ENCODE measurements at regions not wholly inside any gene's neighbourhood (a gene's known extent, or its start where the extent isn't known, plus 50 kb on each side); places are given as distances from the start of the nearest gene placed in this dataset.
"Not testable (repeated sequence)": the region's sequence is repeated elsewhere in the genome, so short reads cannot be mapped to it uniquely, and the experiment has no call there.

DNA sequence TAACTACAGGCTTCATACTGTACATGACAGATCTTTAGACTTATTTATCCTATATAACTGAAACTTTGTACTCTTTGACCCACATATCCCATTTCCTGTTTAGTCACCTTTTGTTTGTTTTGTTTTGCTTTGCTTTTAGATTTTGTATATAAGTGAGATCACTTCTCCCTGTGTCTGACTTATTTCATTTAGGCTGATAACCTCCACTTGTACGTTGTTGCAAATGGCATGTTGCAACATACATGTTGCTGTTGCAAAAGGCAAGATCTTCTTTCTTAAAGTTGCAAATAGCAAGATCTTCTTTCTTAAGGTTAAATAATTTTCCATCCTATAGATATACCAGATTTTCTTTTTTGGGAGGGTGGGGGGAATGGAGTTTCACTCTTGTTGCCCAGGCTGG, 341.5 kb downstream of the OTUD1 start:
- Histone ChIP-seq H3K4me3 (no peak overlapping the region), H3K36me3 (no peaks in the 10 kb centered on the region), H3K9me3 (no peaks in the 10 kb centered on the region), H3K27ac (no peak overlapping the region), H4K20me1 (no peaks in the 10 kb centered on the region), H3K9ac (no peak overlapping the region), H3K4me2 (no peak overlapping the region), H3K4me1 (no peaks in the 10 kb centered on the region), H3K27me3 (no peaks in the 10 kb centered on the region)
- no peak for TF ChIP-seq Cebpa-rat (IDR thresholded peaks at IDR 0.05)

DNA sequence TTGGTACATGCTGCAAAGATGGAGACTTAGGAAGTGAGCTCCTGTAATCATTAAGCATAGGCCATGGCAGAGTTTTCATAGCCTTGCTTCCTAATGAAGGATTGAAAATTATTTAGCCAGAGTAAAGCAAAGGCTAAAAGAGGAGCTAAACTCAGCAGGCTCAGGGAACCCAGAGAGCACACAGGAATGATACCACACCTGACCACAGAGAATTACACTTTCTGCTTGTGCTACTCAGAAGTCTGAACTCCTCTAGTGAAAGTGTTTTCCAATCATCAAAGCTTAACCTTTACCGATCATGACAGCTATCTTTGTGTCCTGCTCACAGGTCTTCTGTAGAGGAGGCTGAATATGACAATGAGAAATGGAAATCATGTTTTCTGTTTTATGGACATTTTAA, 347.7 kb downstream of the OTUD1 start:
- no peaks in the 10 kb centered on the region for H3K27me3 ChIP-seq
- H3K27ac ChIP-seq = no peak overlapping the region
- H3K4me1 ChIP-seq = no peaks in the 10 kb centered on the region
- H3K4me2 ChIP-seq = no peak overlapping the region
- no peak overlapping the region for H3K4me3 ChIP-seq
- H3K9ac ChIP-seq = no peak overlapping the region
- TF ChIP-seq Cebpa-rat (IDR thresholded peaks at IDR 0.05) = no peak
- no peaks in the 10 kb centered on the region for H4K20me1 ChIP-seq
- H3K36me3 ChIP-seq = no peaks in the 10 kb centered on the region
- no peaks in the 10 kb centered on the region for H3K9me3 ChIP-seq

DNA sequence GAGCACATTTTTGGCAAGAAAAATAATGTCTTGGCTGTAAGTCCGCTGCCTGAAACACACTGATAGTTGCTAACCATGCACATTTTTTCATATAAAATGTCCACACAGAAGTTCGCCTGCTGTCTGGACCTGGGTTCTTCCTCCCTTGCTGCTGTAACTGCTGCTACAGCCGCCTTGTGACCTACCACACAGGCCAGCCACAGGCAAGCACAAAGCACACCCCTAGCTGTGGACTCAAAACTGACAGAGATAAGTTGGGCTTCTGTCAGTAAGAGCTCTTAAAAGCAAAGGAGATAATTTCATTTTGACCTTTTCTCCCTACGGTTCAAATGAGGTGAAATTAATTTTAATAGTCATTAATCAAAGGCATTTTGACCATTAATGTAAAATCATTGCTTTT, 354.7 kb downstream of the OTUD1 start:
- H3K27ac ChIP-seq = no peak overlapping the region
- no peaks in the 10 kb centered on the region for H3K27me3 ChIP-seq
- peaks cover 12% of the 10 kb centered on the region for H3K9me3 ChIP-seq
- H3K9ac ChIP-seq = no peak overlapping the region
- H4K20me1 ChIP-seq = no peaks in the 10 kb centered on the region
- no peak overlapping the region for H3K4me2 ChIP-seq
- H3K36me3 ChIP-seq = no peaks in the 10 kb centered on the region
- TF ChIP-seq Cebpa-rat (IDR thresholded peaks at IDR 0.05) = no peak
- H3K4me1 ChIP-seq = no peaks in the 10 kb centered on the region
- no peak overlapping the region for H3K4me3 ChIP-seq

DNA sequence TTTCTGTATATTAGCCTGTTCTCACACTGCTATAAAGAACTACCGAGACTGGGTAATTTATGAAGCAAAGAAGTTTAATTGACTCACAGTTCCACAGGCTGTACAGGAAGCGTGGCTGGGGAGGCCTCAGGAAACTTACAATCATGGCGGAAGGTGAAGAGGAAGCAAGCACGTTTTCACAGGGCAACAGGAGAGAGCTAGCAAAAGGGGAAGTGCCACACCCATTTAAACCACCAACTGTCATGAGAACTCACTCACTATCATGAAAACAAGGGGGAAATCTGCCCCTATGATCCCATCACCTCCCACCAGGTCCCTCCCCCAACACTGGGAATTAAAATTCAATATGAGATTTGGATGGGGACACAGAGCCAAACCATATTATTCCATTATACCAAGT, 358.6 kb downstream of the OTUD1 start:
- Histone ChIP-seq H3K4me2 (peak overlapping the region; percentile 15; the same call in 1 of the 2 replicates), H3K9me3 (peaks cover 12% of the 10 kb centered on the region), H3K27ac (0 out of 2 replicates have a peak overlapping the region, but pooled peaks have one; percentile 14)
- not testable (repeated sequence) for H3K9ac ChIP-seq, H3K4me3 ChIP-seq, H3K4me1 ChIP-seq, H4K20me1 ChIP-seq, H3K27me3 ChIP-seq, H3K36me3 ChIP-seq

DNA sequence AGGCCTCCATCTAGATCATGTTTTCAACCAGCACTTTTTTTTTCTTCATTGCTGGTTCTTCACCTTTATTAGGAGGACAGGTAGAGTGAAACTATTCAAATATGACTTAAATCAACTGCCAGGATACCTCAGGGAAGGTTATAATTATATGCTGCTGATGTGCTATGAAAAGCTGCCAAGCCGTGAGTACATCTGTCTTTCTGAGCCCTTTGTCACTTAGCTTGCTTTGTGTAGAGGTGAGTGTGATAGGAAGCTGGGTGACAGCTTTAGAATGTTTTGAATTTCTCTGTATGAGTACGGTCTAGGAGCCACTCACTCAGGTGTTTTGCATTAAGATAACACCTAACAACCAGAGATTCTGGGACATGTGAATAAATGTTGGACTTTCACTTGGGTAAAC, 365.2 kb downstream of the OTUD1 start:
- Histone ChIP-seq H3K9ac (no peak overlapping the region), H3K9me3 (no peaks in the 10 kb centered on the region), H3K4me1 (no peaks in the 10 kb centered on the region), H3K4me3 (no peak overlapping the region), H4K20me1 (no peaks in the 10 kb centered on the region), H3K36me3 (no peaks in the 10 kb centered on the region), H3K27ac (no peak overlapping the region), H3K27me3 (no peaks in the 10 kb centered on the region), H3K4me2 (no peak overlapping the region)
- no peak for TF ChIP-seq Cebpa-rat (IDR thresholded peaks at IDR 0.05)

DNA sequence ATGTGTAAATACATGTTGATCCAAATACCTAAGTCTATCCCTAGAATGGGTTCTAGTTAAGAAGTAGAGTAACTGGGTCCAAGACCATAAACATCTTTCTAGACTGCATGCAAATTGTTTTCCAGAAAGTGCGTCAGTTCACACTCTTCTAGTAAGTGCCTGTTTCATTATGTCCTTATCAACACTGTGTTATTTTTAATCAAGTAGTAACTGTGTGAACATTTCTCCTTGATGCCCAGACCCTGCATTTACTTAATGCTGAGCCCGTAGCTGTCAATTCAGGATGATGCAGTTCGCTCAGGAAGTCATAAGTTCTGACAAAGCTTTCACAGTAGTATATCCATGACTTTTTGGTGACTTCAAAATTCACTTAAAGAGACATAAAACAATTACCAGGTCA, 374.8 kb downstream of the OTUD1 start:
- H3K27me3 ChIP-seq = no peaks in the 10 kb centered on the region
- H3K36me3 ChIP-seq = no peaks in the 10 kb centered on the region
- H3K4me3 ChIP-seq = no peak overlapping the region
- H3K27ac ChIP-seq = no peak overlapping the region
- H3K9ac ChIP-seq = no peak overlapping the region
- peaks cover 4% of the 10 kb centered on the region; the same call in 1 of the 2 replicates for H3K4me1 ChIP-seq
- no peak overlapping the region for H3K4me2 ChIP-seq
- no peak for TF ChIP-seq Cebpa-rat (IDR thresholded peaks at IDR 0.05)
- H4K20me1 ChIP-seq = no peaks in the 10 kb centered on the region
- H3K9me3 ChIP-seq = no peaks in the 10 kb centered on the region

DNA sequence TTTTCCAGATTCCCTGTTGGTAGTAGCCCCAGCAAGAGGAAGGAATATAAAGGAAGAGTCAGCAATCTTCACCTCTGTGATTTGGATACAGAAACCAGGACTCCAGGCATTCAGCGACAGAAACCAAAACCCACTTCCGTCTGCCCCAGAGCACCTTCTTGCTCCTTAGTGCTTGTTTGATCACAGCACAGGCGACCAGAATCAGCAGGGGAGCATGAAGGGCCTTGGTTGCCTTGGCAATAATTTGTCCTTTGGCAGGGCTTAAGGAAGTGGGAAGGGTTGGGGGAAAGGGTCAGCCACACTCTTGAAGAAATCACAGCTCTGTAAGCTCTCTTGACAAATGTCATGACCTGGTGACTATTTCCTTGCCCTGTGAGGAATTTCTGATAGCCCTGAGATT, 379.6 kb downstream of the OTUD1 start:
- H3K9me3 ChIP-seq = no peaks in the 10 kb centered on the region
- no peak overlapping the region for H3K9ac ChIP-seq
- H3K27me3 ChIP-seq = no peaks in the 10 kb centered on the region
- no peaks in the 10 kb centered on the region for H3K36me3 ChIP-seq
- H3K4me3 ChIP-seq = no peak overlapping the region
- no peaks in the 10 kb centered on the region for H4K20me1 ChIP-seq
- TF ChIP-seq Cebpa-rat (IDR thresholded peaks at IDR 0.05) = no peak
- H3K4me1 ChIP-seq = peaks cover 22% of the 10 kb centered on the region
- no peak overlapping the region for H3K27ac ChIP-seq
- H3K4me2 ChIP-seq = peak overlapping the region; percentile 2; the same call in 1 of the 2 replicates

DNA sequence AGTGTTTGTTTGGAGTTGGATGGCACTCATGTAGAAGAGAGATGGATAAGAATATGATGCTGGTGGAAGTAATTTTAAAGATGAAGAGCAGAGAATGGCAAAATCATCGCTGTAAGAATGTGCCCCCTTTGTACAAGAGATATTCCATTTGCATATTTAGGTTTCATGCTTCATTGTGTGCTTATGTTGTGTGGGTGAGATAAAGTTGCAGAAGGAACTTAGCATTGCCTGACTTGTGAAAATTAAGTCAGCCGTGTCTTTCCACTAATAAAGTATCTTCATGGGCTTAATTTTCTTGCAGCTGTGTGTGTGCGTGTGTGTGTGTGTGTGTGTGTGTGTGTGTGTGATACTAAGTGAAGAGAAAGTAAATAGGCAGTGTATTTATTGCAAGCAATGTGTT, 381.9 kb downstream of the OTUD1 start:
- H3K27ac ChIP-seq = no peak overlapping the region
- H3K9ac ChIP-seq = no peak overlapping the region
- no peaks in the 10 kb centered on the region for H3K36me3 ChIP-seq
- no peaks in the 10 kb centered on the region for H4K20me1 ChIP-seq
- TF ChIP-seq Cebpa-rat (IDR thresholded peaks at IDR 0.05) = no peak
- no peaks in the 10 kb centered on the region for H3K9me3 ChIP-seq
- peaks cover 22% of the 10 kb centered on the region for H3K4me1 ChIP-seq
- no peak overlapping the region for H3K4me3 ChIP-seq
- H3K4me2 ChIP-seq = peak overlapping the region; percentile 32; the same call in 1 of the 2 replicates
- no peaks in the 10 kb centered on the region for H3K27me3 ChIP-seq

DNA sequence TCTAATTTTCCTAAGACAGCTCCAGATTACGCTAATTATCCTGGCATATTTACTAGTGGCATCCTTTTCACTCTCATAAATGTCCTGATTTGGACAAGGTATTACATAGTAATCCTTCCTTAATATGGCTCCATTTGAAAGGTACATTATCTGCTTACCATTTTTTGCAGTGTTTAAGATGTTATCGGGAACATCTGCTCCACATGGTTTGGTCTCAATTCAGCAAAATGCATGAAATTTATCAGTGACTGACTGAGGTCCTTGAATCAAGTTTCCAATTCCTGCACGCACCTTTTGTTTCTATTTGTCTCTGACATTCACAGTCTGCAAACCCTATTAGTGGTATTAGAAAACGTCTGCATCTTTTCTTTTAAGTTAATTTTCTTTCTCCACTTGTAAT, 384.1 kb upstream of the KIAA1217 start:
- H3K4me1 ChIP-seq = peaks cover 13% of the 10 kb centered on the region
- H3K36me3 ChIP-seq = no peaks in the 10 kb centered on the region
- H3K4me2 ChIP-seq = no peak overlapping the region
- H3K27me3 ChIP-seq = no peaks in the 10 kb centered on the region
- TF ChIP-seq Cebpa-rat (IDR thresholded peaks at IDR 0.05) = no peak
- no peak overlapping the region for H3K9ac ChIP-seq
- H3K27ac ChIP-seq = no peak overlapping the region
- H4K20me1 ChIP-seq = no peaks in the 10 kb centered on the region
- H3K4me3 ChIP-seq = no peak overlapping the region
- H3K9me3 ChIP-seq = no peaks in the 10 kb centered on the region

DNA sequence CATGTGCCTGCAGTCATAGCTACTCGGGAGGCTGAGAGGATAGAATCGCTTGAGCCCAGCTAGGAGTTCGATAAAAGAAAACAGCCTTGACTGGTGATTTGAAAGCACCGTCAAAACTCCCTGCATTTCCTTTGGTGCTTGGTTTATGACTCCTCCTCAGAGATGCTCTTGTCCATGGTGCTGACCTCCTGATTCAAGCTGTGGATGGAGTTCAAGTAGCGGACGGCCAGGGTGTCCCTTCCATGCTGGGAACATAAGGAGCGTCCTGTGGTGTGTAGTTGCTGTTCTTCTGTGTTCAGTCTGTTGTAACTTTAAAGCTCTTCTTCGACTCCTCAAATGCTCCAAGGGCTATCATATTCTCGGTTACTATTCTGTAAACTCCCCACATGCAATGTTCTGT, 382.5 kb upstream of the KIAA1217 start:
- no peak for TF ChIP-seq Cebpa-rat (IDR thresholded peaks at IDR 0.05)

DNA sequence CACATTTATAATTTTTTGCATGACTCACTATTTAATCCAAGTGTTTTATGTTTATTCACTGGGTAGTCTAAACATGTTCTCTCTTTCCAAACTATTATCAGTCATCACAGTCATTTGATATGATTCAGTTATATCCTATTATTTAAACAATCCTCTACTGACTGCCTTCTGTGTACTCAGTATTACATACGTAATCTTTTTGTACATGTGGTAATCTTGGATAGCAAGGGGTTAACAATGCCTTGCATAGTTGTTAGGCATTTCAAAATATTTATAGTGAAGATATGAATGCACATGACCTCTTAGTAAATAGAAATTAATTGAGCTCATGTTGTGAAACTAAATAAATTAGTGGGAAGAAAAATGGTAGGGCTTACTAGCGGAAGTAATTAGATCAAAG, 379.4 kb upstream of the KIAA1217 start:
- Histone ChIP-seq H4K20me1 (no peaks in the 10 kb centered on the region), H3K36me3 (no peaks in the 10 kb centered on the region), H3K27me3 (no peaks in the 10 kb centered on the region), H3K9ac (no peak overlapping the region), H3K9me3 (no peaks in the 10 kb centered on the region), H3K4me2 (no peak overlapping the region), H3K4me3 (no peak overlapping the region), H3K4me1 (no peaks in the 10 kb centered on the region), H3K27ac (no peak overlapping the region)
- TF ChIP-seq Cebpa-rat (IDR thresholded peaks at IDR 0.05) = no peak

More for the DNA sequence above, 382.5 kb upstream of the KIAA1217 start:
- no peak overlapping the region for H3K4me2 ChIP-seq
- H3K36me3 ChIP-seq = no peaks in the 10 kb centered on the region
- no peak overlapping the region for H3K9ac ChIP-seq
- no peaks in the 10 kb centered on the region for H4K20me1 ChIP-seq
- H3K9me3 ChIP-seq = no peaks in the 10 kb centered on the region
- no peak overlapping the region for H3K27ac ChIP-seq
- peaks cover under 1% of the 10 kb centered on the region; the same call in 1 of the 2 replicates for H3K4me1 ChIP-seq
- no peaks in the 10 kb centered on the region for H3K27me3 ChIP-seq
- H3K4me3 ChIP-seq = no peak overlapping the region
